ENCODE measurements at regions not wholly inside any gene's neighbourhood (a gene's known extent, or its start where the extent isn't known, plus 50 kb on each side); places are given as distances from the start of the nearest gene placed in this dataset.

DNA sequence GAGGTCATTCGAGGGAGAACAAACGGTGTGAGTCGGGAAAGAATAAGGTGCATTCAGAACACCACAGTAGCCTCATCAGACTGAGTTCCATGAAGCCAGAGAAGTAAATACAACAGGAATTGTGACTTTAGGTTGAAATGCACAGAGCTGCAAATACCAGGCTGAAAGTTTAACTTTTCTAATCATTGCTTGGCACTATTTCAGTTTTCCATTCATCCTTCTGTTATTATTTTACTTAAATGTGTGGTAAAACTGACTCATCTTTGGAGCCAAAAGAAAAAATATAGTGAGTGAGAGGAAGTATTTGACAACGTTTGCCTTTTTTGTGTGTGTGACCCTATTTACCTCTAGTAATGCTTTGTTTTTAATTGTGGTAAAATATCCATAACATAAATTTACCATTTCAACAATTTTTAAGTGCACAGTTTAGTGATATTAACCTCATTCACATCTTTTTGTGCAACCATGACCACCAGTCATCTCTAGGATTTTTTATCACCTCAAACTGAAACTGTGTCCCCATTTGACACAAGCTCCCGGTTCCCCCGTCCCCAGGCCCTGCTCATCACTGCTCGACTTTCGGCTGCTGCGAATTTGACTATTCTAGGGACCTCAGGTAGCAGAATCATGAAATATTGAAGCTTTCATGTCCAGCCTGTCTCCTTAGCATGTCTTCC, 166.8 kb downstream of the HSD17B3 start:
- Histone ChIP-seq H3K4me2 (ENCODE audit: control insufficient read depth, extremely low read depth, insufficient read depth, low read depth, low read length) (no peak overlapping the region), H3K9ac (ENCODE audit: control insufficient read depth, extremely low read depth, insufficient read depth, low read length) (no peak overlapping the region), H4K20me1 (ENCODE audit: control insufficient read depth, extremely low read depth, insufficient read depth, low read length) (no peaks in the 10 kb centered on the region), H3K4me1 (ENCODE audit: control insufficient read depth, extremely low read depth, insufficient read depth, low read length) (no peaks in the 10 kb centered on the region), H2AFZ (ENCODE audit: control insufficient read depth, low read length) (no peak overlapping the region), H3K9me3 (ENCODE audit: control insufficient read depth, low read depth, low read length) (no peaks in the 10 kb centered on the region), H3K9me1 (ENCODE audit: control insufficient read depth, extremely low read depth, insufficient read depth, low read length) (no peaks in the 10 kb centered on the region), H3K79me2 (ENCODE audit: control insufficient read depth, insufficient read depth, low read length) (no peaks in the 10 kb centered on the region), H3K4me3 (ENCODE audit: control insufficient read depth in 2 of 3, extremely low read depth in 1 of 3, insufficient read depth in 2 of 3, low read depth in 1 of 3, low read length in 3 of 3) (no peak overlapping the region), H3K36me3 (ENCODE audit: control insufficient read depth in 2 of 2, extremely low read depth in 1 of 2, insufficient read depth in 2 of 2, low read length in 2 of 2) (no peaks in the 10 kb centered on the region), H3K27ac (ENCODE audit: control insufficient read depth, insufficient read depth, low read length) (no peak overlapping the region), H3K27me3 (ENCODE audit: control insufficient read depth, extremely low read depth, insufficient read depth, low read length) (peaks cover 28% of the 10 kb centered on the region)
- FAIRE-seq (no peak), DNase-seq (ENCODE audit: low read depth, low spot score) (no peak)
- dilution Hi-C loops (cut with MboI; ENCODE audit: extremely low pct_ligation_motif_present, low sequenced_read_pairs): no loop called here
- TF ChIP-seq, protein P1, sequence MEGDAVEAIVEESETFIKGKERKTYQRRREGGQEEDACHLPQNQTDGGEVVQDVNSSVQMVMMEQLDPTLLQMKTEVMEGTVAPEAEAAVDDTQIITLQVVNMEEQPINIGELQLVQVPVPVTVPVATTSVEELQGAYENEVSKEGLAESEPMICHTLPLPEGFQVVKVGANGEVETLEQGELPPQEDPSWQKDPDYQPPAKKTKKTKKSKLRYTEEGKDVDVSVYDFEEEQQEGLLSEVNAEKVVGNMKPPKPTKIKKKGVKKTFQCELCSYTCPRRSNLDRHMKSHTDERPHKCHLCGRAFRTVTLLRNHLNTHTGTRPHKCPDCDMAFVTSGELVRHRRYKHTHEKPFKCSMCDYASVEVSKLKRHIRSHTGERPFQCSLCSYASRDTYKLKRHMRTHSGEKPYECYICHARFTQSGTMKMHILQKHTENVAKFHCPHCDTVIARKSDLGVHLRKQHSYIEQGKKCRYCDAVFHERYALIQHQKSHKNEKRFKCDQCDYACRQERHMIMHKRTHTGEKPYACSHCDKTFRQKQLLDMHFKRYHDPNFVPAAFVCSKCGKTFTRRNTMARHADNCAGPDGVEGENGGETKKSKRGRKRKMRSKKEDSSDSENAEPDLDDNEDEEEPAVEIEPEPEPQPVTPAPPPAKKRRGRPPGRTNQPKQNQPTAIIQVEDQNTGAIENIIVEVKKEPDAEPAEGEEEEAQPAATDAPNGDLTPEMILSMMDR (optimal IDR thresholded peaks at IDR 0.05 in 1 of 3, IDR thresholded peaks at IDR 0.05 in 1 of 3, conservative IDR thresholded peaks at IDR 0.05 in 1 of 3; ENCODE audit: extremely low read depth in 1 of 3, insufficient read depth in 2 of 3, low read length in 3 of 3): no peak

DNA sequence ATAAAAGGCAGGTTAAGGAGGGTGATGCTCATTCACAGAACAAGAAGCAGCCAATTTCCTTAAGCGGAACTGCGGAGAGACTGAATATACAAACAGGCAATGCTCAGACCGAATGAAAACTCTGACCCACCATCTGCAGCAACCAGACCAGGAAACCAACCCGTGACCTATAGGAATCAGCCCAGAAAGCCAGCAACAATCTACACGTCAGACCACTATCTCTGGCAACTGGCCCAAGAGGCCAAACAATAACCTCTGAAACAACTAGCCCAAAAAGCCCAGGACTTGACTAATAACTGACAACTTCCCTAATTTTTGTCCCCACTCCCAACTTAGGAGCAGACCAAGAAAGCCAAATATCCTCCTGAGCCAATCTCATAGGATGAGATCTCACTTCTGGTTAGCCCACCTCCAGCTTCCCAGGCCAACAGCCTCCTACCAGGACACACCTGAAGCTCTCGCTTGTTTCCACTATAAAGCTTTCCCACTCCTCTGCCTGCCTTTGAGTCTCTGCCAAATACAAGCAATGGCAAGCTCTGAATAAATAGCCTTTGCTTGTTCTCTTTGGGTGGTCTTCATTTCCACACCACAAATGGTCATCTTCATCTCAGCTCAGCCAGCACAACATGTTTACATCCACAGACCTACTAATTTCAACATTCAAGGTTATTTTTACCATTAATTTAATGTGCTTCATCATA, 168.5 kb downstream of the HSD17B3 start:
- Histone ChIP-seq H3K27me3 (ENCODE audit: control insufficient read depth, extremely low read depth, insufficient read depth, low read length) (peaks cover 28% of the 10 kb centered on the region), H3K36me3 (ENCODE audit: control insufficient read depth in 2 of 2, extremely low read depth in 1 of 2, insufficient read depth in 2 of 2, low read length in 2 of 2) (no peaks in the 10 kb centered on the region), H3K9me1 (ENCODE audit: control insufficient read depth, extremely low read depth, insufficient read depth, low read length) (no peaks in the 10 kb centered on the region), H3K27ac (ENCODE audit: control insufficient read depth, insufficient read depth, low read length) (no peak overlapping the region), H3K4me2 (ENCODE audit: control insufficient read depth, extremely low read depth, insufficient read depth, low read depth, low read length) (no peak overlapping the region), H4K20me1 (ENCODE audit: control insufficient read depth, extremely low read depth, insufficient read depth, low read length) (no peaks in the 10 kb centered on the region), H3K4me3 (ENCODE audit: control insufficient read depth in 2 of 3, extremely low read depth in 1 of 3, insufficient read depth in 2 of 3, low read depth in 1 of 3, low read length in 3 of 3) (no peak overlapping the region), H3K9me3 (ENCODE audit: control insufficient read depth, low read depth, low read length) (no peaks in the 10 kb centered on the region), H3K9ac (ENCODE audit: control insufficient read depth, extremely low read depth, insufficient read depth, low read length) (no peak overlapping the region), H2AFZ (ENCODE audit: control insufficient read depth, low read length) (no peak overlapping the region), H3K4me1 (ENCODE audit: control insufficient read depth, extremely low read depth, insufficient read depth, low read length) (no peaks in the 10 kb centered on the region), H3K79me2 (ENCODE audit: control insufficient read depth, insufficient read depth, low read length) (no peaks in the 10 kb centered on the region)
- DNase-seq (ENCODE audit: low read depth, low spot score) (no peak), FAIRE-seq (no peak)
- dilution Hi-C loops (cut with MboI; ENCODE audit: extremely low pct_ligation_motif_present, low sequenced_read_pairs): no loop called here
- TF ChIP-seq EZH2 (IDR thresholded peaks at IDR 0.05; ENCODE audit: low read length): no peak
- TF ChIP-seq, protein P1 (optimal IDR thresholded peaks at IDR 0.05 in 1 of 3, IDR thresholded peaks at IDR 0.05 in 1 of 3, conservative IDR thresholded peaks at IDR 0.05 in 1 of 3; ENCODE audit: extremely low read depth in 1 of 3, insufficient read depth in 2 of 3, low read length in 3 of 3): no peak

Measured in keratinocyte (primary cell).